GM20431 (cell line): ENCODE measurements at regions not wholly inside any gene's neighbourhood (a gene's known extent, or its start where the extent isn't known, plus 50 kb on each side); places are given as distances from the start of the nearest gene placed in this dataset.

Experiments used
- in situ Hi-C: fragments of 300-500 bp; cut with MseI, MboI; formaldehyde crosslinking; loops from one replicate; pipeline ENCODE4 v1.15.0; 2020; ENCODE audit warnings: low sequenced_read_pairs; ENCODE audit not compliant: unreplicated experiment

DNA sequence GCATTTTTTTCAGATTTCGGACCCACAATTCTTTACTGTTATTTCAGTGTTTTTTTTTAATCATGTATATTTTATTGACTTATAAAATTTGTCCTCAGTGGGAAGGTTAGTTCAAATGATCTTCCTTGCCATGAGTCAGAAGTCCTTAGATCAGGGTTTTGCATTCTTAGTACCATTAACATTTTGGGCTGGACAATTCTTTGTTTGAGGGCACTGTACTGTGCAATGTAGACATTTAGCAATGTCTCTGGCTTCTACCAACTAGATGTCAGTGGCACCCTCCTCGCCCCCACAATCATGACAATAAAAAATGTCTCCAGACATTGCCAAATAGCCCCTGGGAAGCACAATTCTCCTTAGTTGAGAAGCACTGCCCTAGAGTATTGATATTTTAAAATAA is 176.6 kb downstream of the VEGFC start:
- in situ Hi-C loops: no loop called here

- in situ Hi-C loops: no loop called here
Measured at GRCh38 chr4:176618138-176618537, 174.6 kb downstream of the VEGFC start.

- in situ Hi-C loops: no loop called here
Measured at GRCh38 chr4:176619430-176619829, 173.3 kb downstream of the VEGFC start.

- in situ Hi-C loops: no loop called here
Measured at GRCh38 chr4:176622251-176622948, 170.3 kb downstream of the VEGFC start.

- in situ Hi-C loops: loop anchor here (25.0 kb wide), 1 partner anchor 238 kb away; no protein-coding TSS in a partner anchor
Measured at GRCh38 chr4:176624983-176625610, 167.6 kb downstream of the VEGFC start.

GRCh38 chr4:176627916-176628315 is 164.8 kb downstream of the VEGFC start:
- in situ Hi-C loops: loop anchor here (25.0 kb wide), 1 partner anchor 241 kb away; no protein-coding TSS in a partner anchor

GRCh38 chr4:176631611-176632010 is 161.1 kb downstream of the VEGFC start:
- in situ Hi-C loops: loop anchor here (25.0 kb wide), 1 partner anchor 244 kb away; no protein-coding TSS in a partner anchor
